ENCODE measurements at regions not wholly inside any gene's neighbourhood (a gene's known extent, or its start where the extent isn't known, plus 50 kb on each side); places are given as distances from the start of the nearest gene placed in this dataset.

GRCh38 chr4:52372269-52372668 lies 286.8 kb downstream of the USP46 start:
- TF ChIP-seq POLR2A (IDR thresholded peaks at IDR 0.05; ENCODE audit: low read length) (no peak), GATA1 (IDR thresholded peaks at IDR 0.05; ENCODE audit: low read depth, low read length) (no peak)

Data from erythroblast (primary cell).